Jurkat, Clone E6-1 (cell line): ENCODE measurements at regions not wholly inside any gene's neighbourhood (a gene's known extent, or its start where the extent isn't known, plus 50 kb on each side); places are given as distances from the start of the nearest gene placed in this dataset.

Source experiments
- DNase-seq: peaks from one replicate; pipeline ENCODE4 v3.0.0-alpha.2; 2011; ENCODE audit warnings: low read depth, low spot score
- H3K4me3 ChIP-seq: 2 replicates; pipeline ENCODE4 v1.5.1; 2011; ENCODE audit warnings: mild to moderate bottlenecking, low read length, control low read depth, moderate library complexity

DNA sequence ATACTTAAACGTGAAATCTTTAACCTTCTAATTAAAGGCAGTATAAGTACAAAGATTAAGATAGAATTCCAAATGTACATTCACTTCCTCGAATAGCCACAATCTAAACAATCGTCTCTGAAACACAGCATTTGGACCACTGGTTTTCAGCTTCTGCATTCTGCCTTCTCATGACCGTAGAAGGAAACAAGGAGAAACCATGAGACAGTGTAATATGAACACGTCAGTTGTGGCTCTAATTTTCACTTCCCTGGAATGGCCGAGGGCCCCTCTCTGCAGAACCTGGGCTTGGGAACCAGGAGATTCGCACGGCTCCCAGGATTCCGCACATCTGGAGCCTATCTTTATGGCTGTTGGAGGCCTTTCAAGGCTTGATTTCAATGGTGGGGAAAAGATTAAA, 189.3 kb downstream of the KLF6 start:
- H3K4me3 ChIP-seq, result no peak overlapping the region
- no peak for DNase-seq

DNA sequence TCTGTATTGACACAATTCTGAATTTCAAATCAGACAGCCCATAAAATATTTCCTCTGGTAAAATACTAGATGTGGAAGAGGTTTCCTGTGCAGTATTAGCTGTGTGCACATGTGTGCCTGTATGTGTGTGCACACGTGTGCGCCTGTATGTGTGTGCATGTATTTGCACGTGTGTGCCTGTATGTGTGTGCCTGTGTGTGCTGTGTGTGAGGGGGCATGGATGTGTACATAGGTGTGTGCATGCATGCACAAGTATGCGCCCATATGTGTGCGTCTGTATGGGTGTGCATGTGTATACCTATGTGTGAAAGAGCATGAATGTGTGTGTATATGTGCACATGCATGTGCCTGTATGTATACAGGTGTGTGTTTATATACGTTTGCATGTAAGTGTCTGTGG, 191.4 kb downstream of the KLF6 start:
- no peak overlapping the region for H3K4me3 ChIP-seq
- DNase-seq, result no peak

DNA sequence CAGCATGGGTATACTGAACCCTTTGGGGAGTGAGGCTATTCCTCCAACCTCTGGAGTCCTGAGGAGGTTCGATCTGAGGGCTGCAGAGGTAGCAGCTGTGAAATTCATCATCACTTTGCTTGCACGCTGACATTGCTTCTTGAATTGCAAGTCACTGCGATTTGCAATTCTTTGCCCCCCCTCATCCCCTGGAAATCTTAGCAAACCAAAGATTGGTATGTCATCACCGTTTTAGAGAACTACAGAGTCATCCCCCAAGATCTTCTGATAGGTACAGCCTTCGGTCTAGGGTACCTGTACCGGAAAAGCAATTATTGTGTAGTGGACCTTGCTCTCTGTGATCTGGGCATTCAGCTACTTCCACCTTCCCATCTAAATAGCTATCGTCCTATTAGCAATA, 192.6 kb downstream of the KLF6 start:
- no peak for DNase-seq
- no peak overlapping the region for H3K4me3 ChIP-seq

- no peak overlapping the region for H3K4me3 ChIP-seq
These were observed 196.2 kb downstream of the KLF6 start for GRCh38 chr10:3588816-3589215.

GRCh38 chr10:3588346-3588745, 196.7 kb downstream of the KLF6 start:
- no peak overlapping the region for H3K4me3 ChIP-seq
- no peak for DNase-seq

More at GRCh38 chr10:3588816-3589215, 196.2 kb downstream of the KLF6 start:
- no peak for DNase-seq

GRCh38 chr10:3584926-3585784, 199.9 kb downstream of the KLF6 start:
- H3K4me3 ChIP-seq, result no peak overlapping the region
- no peak for DNase-seq

- H3K4me3 ChIP-seq, result no peak overlapping the region
- no peak for DNase-seq
These were observed 204.4 kb downstream of the KLF6 start for GRCh38 chr10:3580565-3580964.

- H3K4me3 ChIP-seq, result no peak overlapping the region
- no peak for DNase-seq
These were observed 205.2 kb downstream of the KLF6 start for GRCh38 chr10:3579845-3580244.

- DNase-seq, result no peak
- no peak overlapping the region for H3K4me3 ChIP-seq
These were observed 206.3 kb downstream of the KLF6 start for GRCh38 chr10:3578682-3579081.

GRCh38 chr10:3578159-3578558, 206.8 kb downstream of the KLF6 start:
- DNase-seq, result no peak
- no peak overlapping the region for H3K4me3 ChIP-seq

- no peak for DNase-seq
These were observed 210.6 kb downstream of the KLF6 start for GRCh38 chr10:3574451-3574850.

DNA sequence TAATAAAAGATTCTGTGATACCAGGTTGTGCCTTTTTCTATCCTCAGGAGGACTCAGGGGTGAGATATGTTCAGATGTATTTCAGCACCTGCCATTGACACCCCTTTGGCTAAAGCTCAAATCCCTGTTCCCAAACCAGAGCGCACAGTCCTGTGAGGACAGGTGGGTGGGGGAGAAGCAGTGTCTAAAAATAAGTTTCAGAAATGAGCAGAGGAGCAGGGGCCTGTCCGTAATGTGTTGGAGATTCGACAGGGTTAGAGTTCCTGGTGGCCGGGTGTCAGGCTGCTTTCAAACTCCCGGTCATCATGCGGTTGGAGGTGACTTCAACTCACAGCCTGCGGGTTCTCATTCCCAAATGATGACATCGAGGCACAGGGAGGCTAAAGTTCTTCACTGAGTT, 211.5 kb downstream of the KLF6 start:
- no peak overlapping the region for H3K4me3 ChIP-seq
- no peak for DNase-seq

More at GRCh38 chr10:3574451-3574850, 210.6 kb downstream of the KLF6 start:
- H3K4me3 ChIP-seq, result no peak overlapping the region

- DNase-seq, result no peak
- no peak overlapping the region for H3K4me3 ChIP-seq
These were observed 213.6 kb downstream of the KLF6 start for GRCh38 chr10:3571310-3571825.

DNA sequence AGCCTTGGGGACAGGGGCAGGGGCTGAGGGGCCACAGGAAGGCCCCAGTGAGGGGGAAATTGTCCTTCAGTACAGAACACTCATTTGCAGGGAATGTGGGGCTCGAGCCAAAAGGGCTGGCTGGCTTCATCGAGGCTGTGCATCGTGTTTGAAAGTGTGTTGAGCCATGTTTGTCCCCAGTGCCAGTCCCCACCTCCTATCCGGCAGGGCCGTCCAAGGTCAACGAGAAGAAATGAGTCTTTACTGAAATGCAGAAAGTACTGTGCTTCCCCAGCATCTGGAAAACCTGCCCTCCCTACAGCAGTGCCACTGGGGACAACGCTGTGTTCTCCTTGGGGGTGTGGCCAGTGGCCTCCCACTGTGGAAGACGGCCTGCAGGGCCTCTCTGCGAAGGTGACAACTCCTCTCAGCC, 214.1 kb downstream of the KLF6 start:
- no peak overlapping the region for H3K4me3 ChIP-seq
- DNase-seq, result no peak

- H3K4me3 ChIP-seq, result no peak overlapping the region
- no peak for DNase-seq
These were observed 214.8 kb downstream of the KLF6 start for GRCh38 chr10:3570131-3570729.

DNA sequence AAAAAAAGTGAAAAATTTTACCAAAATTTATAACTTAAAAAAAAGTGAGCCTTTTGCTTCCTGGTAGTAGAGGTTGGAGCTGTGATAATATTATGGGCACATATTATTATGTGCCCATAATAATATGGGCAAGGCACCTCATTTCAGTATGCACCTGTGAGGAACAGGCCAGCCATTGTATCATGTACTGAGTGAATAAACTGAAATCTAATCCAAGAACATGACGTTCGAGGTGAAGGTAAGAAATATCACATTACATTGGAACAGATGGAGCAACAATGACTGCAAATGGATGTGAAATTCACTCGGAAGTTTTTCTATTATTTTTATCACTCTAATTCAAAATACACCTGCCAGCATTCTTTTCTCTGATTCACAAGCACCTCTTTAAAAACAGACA, 216.0 kb downstream of the KLF6 start:
- H3K4me3 ChIP-seq, result no peak overlapping the region
- no peak for DNase-seq

GRCh38 chr10:3568392-3568791, 216.6 kb downstream of the KLF6 start:
- no peak for DNase-seq
- no peak overlapping the region for H3K4me3 ChIP-seq

- no peak for DNase-seq
- no peak overlapping the region for H3K4me3 ChIP-seq
These were observed 217.6 kb downstream of the KLF6 start for GRCh38 chr10:3567291-3567963.

- no peak for DNase-seq
- H3K4me3 ChIP-seq, result no peak overlapping the region
These were observed 218.4 kb downstream of the KLF6 start for GRCh38 chr10:3566627-3567026.
